Effector CD8-positive, alpha-beta T cell (primary cell): ENCODE measurements at regions not wholly inside any gene's neighbourhood (a gene's known extent, or its start where the extent isn't known, plus 50 kb on each side); places are given as distances from the start of the nearest gene placed in this dataset.
"Not testable (repeated sequence)": the region's sequence is repeated elsewhere in the genome, so short reads cannot be mapped to it uniquely, and the experiment has no call there.

Experiments used
- DNase-seq: peaks from one replicate; lab custom pipeline; 2025; lab: John Stamatoyannopoulos, UW

GRCh38 chrX:16320765-16321355, 153.6 kb downstream of the MAGEB17 start:
- DNase-seq = no peak

GRCh38 chrX:16333453-16333852, 166.2 kb downstream of the MAGEB17 start:
- no peak for DNase-seq

DNA sequence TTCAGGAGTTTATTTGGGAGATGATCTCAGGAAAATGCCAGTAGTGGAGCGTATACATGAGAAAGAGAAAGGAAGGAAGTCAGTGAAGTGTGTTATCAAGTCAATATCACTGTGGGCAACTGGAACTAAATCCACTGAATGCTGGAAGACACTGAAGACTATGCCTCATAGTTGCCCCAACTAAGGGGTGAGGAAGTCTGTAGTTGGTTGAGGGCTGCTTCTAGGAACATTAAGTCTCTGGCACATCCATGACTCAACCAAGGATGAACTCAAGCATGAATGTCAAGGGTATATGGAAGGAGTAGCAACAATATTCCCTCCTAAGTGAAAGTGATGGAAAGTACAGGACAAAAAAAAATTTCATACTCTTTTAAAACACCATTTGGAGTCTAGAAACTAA, 167.9 kb downstream of the MAGEB17 start:
- DNase-seq = no peak

DNA sequence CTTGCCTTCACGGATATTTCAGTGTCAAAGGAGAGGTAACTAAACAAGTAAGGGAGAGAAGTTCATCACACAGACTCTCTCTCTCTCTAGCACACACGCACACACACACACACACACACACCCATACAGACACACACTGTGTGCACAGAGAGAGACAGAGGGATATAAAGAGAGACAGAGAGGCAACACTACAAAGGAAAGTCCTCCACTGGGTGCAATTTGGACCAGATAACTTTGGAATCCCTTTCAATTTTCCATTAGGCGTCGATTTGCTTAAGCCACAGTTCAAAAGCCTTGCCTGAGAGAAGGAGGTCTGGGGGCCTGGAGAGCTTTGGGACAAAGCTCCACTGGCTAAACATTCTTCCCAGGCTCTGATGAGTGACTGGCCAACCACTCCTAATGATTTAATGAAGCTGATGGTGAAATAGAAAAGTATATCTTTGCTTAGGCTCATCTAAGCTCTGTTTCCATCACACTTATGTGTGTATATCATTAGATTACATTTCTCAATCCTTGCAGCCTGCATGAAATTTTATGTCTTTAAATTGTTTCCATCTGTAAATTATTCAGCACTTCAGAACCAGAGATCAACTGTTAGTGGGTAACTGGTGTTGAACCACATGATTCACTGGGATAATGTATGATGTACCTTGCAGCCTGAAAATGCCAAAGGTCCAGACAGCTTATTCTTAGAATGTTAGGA, 180.8 kb downstream of the MAGEB17 start:
- DNase-seq = no peak

DNA sequence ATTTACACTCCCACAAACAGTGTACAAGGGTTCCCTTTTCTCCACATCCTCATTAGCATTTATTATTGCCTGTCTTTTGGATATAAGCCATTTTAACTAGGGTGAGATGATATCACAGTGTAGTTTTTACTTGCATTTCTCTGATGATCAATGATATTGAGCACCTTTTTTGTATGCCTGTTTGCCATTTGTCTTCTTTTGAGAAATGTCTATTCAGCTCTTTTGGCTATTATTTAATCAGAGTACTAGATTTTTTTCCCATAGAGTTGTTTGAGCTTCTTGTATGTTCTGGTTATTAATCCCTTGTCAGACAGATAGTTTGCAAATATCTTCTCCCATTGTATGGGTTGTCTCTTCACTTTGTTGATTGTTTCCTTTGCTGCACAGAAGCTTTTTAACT, 190.6 kb downstream of the MAGEB17 start:
- no peak for DNase-seq

GRCh38 chrX:16360056-16360455, 192.8 kb downstream of the MAGEB17 start:
- DNase-seq = not testable (repeated sequence)

- DNase-seq = no peak
Measured at GRCh38 chrX:16368696-16369095, 201.4 kb downstream of the MAGEB17 start.

DNA sequence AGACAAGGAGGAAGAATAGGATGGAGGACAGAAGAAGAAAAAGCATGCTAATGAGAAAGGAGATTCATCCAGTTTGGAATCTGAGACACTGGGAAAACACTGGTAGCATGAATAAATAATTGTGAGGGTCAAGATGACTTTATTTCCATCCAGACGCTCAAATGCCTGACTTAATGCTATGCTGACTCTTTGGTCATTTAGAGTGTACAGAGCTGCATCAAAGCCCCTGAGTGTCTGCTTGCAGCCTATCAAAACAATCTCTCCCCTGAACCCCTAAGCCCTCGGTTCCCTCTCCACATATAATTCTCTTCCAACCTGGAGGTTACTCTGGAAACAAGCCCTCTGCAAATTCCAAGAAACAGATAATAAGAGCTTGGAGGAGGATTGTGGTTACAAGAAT, 208.8 kb downstream of the MAGEB17 start:
- no peak for DNase-seq

- no peak for DNase-seq
Measured at GRCh38 chrX:16386126-16386525, 218.8 kb downstream of the MAGEB17 start.

- no peak for DNase-seq
Measured at GRCh38 chrX:16392597-16392996, 225.3 kb downstream of the MAGEB17 start.

GRCh38 chrX:16394290-16394689, 227.0 kb downstream of the MAGEB17 start:
- DNase-seq = no peak

DNA sequence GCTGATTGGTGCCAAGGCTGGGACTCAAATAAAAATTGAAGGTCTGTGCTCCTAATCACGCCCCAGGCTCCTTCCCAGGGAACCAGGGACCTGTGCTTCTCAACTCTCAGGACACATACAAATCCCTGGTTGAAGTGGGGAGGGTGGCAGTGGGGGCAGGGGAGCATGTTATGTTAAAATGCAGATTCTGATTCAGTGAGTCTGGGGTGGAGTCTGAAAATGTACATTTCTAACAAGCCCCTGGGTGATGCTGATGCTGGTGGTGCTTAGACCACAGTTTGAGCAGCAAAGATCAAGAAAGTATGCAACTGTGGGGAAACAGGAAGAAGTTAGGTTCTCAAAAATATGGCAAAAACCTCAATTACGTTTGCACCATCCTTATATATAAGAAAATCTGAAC, 236.5 kb downstream of the MAGEB17 start:
- DNase-seq = no peak

DNA sequence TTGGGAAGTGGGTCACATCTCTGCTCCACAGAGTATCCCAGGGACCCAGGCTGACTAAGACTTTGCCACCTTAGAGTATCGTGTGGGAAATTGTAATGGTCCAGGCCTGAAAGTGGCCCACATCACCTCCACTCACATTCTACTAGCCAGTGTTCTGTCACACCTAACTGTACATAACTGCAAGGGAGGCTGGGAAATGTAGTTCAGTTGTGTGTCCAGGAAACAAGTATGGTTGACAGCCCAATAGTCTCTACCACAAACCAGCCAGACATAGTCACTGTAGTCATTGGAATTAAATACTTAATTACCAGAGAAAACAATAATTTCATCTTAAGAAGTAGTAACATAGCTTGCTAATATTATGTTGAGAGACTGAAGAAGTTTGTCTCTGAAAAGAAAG, 233.4 kb upstream of the S100G start:
- DNase-seq = no peak

GRCh38 chrX:16418650-16419049, 231.3 kb upstream of the S100G start:
- DNase-seq = no peak

- DNase-seq = no peak
Measured at GRCh38 chrX:16427668-16428067, 222.3 kb upstream of the S100G start.

DNA sequence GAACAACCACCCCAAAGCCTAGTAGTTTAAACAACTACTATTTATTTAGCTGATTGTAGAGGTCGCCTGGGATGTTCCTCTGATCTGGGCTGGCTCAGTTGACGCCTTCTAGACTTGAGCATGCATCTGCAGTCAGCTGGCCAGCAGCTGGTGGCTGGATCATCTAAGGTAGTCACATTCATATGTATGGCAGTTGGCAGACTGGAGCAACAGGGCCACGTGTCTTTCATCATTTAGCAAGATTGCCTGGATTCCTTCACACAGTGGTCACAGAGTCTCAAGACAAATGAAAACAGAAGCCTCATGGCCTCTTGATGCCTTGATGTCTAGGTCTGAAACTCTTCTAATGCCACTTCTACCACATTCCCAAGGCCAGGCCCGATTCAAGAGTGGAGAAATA, 220.6 kb upstream of the S100G start:
- no peak for DNase-seq

DNA sequence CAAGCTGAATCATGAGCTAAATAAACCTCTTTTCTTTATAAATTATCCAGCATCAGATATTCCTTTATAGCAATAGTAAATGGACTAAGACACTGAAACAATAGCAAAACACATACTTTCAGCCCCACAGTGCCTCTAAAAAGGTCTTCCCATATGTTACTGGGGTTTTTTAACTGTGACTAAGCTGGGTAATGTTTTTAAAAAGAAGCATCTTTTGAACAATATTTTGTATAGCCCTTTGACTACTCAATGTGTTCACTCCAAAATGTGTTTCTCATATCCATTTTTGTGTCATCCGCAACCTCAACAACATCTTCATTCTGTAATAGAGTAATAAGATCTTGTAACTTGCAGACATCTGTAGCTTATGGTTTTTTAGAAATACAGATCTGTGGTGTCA, 218.7 kb upstream of the S100G start:
- DNase-seq = no peak

DNA sequence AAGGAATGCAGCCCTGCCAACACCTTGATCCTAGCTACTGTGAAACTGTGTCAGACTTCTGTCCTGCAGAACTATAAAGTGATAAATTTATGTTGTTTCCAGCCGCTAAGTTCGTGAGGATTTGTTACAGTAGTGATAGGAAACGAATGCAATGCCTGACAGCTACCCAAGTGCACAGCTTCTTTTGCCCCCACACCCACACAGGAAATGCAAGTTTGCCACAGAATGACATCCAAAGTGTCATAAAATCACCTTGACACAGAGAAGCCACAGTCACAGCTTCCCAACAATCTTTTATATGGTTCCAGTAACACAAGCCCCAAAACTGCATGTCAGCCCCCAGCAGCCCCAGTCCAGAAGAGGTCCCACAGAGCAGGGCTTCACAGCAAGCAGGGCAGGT, 216.9 kb upstream of the S100G start:
- no peak for DNase-seq

DNA sequence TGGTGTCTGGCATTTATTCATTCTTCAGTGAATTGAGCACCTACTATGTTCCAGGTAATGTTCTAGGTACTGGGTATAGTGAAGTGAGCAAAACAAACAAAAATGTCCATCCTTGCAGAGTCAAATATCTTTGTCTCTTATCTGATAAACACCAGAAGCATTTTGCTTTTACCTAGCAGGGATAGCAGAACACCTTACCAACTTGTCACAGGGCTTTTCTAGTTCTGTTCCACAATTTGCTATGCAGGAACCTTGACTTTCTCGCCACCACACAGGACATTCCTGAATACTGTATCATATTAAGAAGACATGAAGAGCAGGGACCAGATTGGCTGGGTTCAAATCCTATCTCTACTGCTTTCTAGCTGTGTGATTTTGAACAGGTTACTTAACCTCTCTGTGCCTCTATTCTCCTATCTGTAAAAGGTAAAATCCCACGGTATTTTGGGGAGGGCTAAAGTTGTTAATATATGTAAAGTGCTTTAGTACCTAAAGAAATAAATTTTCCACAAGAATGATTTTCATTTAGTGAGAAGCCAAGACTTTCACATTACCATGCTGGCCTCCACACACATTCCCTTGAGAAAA, 214.5 kb upstream of the S100G start:
- no peak for DNase-seq

- DNase-seq = peak; percentile 11
Measured at GRCh38 chrX:16436348-16437188, 213.4 kb upstream of the S100G start.

- no peak for DNase-seq
Measured at GRCh38 chrX:16440446-16440845, 209.5 kb upstream of the S100G start.

- no peak for DNase-seq
Measured at GRCh38 chrX:16444353-16444752, 205.6 kb upstream of the S100G start.
